NCI-H2081 treated with DMSO at 0.1 percent for 48 hours (cell line): ENCODE measurements at regions not wholly inside any gene's neighbourhood (a gene's known extent, or its start where the extent isn't known, plus 50 kb on each side); places are given as distances from the start of the nearest gene placed in this dataset.
A peak's percentile ranks its signal among the peaks of the same experiment; 100 is the strongest.
"Not testable (repeated sequence)": the region's sequence is repeated elsewhere in the genome, so short reads cannot be mapped to it uniquely, and the experiment has no call there.

Experiments
- DNase-seq: peaks from one replicate; lab custom pipeline; 2025; lab: John Stamatoyannopoulos, UW

- no peak for DNase-seq
Measured at GRCh38 chr6:28802417-28803336, 121.1 kb downstream of the TRIM27 start.

GRCh38 chr6:28803337-28803709, 120.5 kb downstream of the TRIM27 start:
- DNase-seq = no peak

DNA sequence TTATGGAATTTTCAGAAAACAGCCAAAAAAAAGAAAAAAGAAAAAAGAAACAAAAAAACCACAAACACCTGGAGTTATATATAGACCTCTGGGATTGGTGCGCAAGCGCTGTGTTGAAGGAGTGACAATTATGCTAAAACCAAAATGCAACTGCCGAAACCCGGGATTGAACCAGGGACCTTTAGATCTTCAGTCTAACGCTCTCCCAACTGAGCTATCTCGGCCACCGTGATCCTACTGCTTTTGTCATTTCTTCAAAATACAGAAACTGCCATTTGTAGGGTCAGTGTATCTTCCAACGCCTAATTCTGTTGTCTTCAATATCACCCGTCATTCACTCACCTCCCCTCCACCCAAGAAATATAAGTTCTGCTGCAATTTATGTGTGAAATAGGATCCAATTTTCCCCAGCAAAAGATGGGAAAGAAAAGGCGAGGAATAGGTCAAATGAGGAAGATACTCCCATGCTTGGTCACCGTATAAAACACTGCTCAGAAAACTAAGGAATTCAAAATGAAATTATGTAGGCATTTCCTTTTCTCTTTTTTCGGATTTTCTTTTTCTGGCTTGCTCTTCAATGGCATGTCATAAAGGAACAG, 116.0 kb downstream of the TRIM27 start:
- no peak for DNase-seq

- DNase-seq = no peak
Measured at GRCh38 chr6:28808383-28808782, 115.4 kb downstream of the TRIM27 start.

DNA sequence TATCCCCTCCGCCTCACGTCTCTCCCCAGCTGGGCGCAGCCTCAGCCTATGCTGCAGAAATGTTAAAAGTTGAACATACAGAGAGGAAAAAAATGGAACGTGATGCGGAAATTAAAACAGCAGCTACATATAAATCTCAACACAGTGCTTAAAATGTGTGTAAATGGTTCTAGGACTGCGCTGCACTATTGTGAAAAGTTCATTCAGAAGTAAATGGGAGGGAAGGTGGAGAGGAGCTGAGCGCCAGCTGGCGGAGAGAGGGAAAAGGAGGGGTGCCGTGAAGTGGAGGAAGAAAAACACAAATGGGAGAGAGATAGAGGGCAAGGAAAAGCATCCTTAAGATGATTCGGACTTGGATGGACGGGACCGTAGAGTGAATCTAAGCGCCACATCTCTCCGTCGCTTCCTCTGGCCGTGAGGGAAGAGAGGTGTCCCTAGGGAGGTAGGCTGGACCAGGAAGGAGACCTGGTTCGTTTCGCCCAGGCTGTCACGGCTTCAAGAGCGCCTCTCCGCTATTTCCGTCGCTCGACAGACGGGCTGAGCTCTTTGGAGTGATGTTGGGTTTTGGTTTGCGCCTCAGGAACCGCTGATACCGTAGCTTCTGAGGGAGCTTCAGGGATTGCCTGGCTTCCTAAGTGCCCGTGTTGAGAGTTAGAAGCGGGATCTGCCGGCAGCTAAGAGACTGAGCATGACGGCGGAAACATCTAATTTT, 113.7 kb downstream of the TRIM27 start:
- no peak for DNase-seq

DNA sequence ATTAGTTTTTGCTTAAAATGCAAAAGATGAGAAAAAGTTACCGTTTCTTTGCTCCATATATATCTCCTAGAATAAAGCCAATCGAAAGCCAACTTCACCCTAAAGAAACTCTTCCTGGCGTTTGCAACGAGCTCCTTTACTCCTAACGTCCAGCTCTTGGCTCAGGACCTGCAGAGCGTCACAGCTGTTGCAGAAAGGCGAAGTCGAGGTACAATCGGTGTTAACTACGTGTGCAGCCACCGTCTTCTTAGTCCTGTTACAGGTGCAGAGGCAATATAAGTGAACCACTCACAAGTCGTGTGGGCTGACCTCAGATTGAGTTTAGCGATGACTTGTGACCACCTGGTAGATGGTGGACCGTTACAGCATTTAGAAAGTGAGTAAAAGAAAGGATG, 113.1 kb downstream of the TRIM27 start:
- no peak for DNase-seq

DNA sequence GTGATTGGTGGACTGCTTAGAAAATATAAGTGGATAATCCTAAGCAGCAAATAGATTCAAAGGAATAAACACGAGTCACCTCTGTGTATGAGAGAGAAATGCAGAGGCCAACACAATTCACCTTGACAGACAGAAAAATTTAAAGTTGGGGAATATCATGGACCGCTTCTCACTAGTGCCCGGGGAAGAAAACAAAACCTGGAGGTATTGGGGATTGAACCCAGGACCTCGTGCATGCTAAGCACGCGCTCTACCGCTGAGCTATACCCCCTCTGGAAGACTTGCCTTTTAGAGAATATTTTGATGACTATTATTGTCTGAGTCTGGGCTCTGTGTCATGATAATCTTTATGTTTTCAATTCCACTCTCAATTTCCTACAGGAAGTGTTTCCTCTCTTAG, 111.9 kb downstream of the TRIM27 start:
- no peak for DNase-seq

GRCh38 chr6:28812778-28813569, 110.8 kb downstream of the TRIM27 start:
- DNase-seq = no peak

- DNase-seq = no peak
Measured at GRCh38 chr6:28814032-28814976, 109.5 kb downstream of the TRIM27 start.

DNA sequence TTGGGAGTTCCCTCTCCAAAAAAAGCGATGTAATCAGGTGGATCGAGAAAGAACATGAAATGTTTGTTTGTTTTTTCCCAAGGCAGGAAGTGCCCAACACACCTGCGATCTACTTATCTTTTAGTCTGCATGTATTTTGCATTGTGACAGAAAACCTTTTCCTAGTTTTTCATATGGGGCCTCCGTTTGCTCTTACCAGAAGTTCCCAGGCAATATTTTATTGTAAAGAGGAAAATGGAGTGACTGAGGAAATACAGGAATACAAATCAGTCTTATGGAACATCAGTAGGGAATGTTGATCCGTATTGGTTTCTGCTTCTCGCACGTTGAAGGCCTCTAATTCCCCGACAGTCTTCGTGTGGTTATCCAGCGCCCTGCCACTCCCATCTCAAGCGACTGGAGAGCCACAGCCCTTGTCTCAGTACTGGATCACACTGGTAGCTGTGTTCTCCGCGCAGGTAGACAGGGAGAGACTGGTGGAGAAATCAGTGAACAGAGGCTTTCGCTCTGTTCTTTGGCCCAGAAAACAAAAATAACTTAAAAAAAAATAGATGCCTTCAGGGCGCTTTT, 107.4 kb downstream of the TRIM27 start:
- DNase-seq = no peak

DNA sequence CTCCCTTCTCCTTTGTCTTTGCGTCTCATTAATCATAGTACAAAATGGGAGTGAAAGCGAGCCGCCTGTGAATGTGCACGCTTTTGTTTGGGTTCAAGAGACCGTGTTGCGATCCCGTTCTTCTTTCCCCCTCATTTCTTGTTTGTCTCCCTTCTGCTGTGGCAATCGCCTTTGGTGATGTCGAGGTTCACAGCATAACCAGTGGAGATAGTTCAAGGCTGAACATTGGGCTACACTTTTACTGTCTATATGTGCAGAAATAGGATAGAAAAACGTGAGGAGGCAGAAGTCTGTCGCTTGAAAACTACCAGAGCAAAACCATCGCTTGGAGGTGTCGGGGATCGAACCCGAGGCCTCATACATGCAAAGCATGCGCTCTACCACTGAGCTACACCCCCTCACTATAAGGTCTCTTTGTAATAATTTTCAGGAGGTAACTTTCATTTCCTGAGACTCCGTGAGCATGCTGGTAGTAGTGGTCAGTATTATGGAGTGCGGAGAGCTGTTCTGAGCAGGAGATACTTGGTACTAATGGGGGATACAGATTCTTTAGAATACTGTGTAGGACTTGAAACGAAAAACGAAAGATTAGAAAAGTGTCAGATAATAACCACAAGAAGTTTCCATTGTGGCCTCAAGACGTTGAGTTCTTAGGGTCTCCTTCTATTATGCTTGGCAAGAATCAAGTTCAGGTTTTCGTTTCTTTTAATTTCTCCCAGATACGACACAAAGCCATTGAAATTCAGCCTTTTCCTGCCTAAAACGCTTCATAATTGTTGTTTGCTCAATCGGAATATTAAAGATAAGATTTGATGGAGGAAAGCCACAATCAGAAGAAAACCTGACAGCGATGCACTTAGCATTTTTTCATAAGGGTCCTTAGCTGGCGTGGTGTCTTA, 106.6 kb downstream of the TRIM27 start:
- DNase-seq = no peak

- no peak for DNase-seq
Measured at GRCh38 chr6:28817808-28818145, 106.0 kb downstream of the TRIM27 start.

- no peak for DNase-seq
Measured at GRCh38 chr6:28824793-28825731, 98.7 kb downstream of the TRIM27 start.

GRCh38 chr6:28825732-28826293, 98.0 kb downstream of the TRIM27 start:
- no peak for DNase-seq

GRCh38 chr6:28831683-28832082, 92.1 kb downstream of the TRIM27 start:
- DNase-seq = not testable (repeated sequence)

- DNase-seq = not testable (repeated sequence)
Measured at GRCh38 chr6:28836703-28837102, 87.1 kb downstream of the TRIM27 start.

GRCh38 chr6:28838289-28838633, 85.5 kb downstream of the TRIM27 start:
- DNase-seq = peak; percentile 35
